Gastroesophageal sphincter (tissue), 3 donors: ENCODE measurements at regions not wholly inside any gene's neighbourhood (a gene's known extent, or its start where the extent isn't known, plus 50 kb on each side); places are given as distances from the start of the nearest gene placed in this dataset.

Source experiments
- EP300 ChIP-seq: sonication (generic); formaldehyde crosslinking; IDR thresholded peaks from one replicate; pipeline ENCODE4 v1.6.1; 2017; ENCODE audit warnings: antibody characterized with exemption, mild to moderate bottlenecking
- POLR2AphosphoS5 ChIP-seq: sonication (generic); formaldehyde crosslinking; IDR thresholded peaks from one replicate; pipeline ENCODE4 v1.6.1; 2017; ENCODE audit warnings: antibody characterized with exemption
- TF ChIP-seq, protein P1 (sequence below), 4 experiments: fragments of 200-600 bp in 2 of 4; fragments of 450-650 bp in 2 of 4; sonication (generic) in 1 of 4; IDR thresholded peaks; one replicate each; pipeline ENCODE4 v1.5.1; 2017 to 2019; ENCODE audit warnings: antibody characterized with exemption in 4 of 4, mild to moderate bottlenecking in 2 of 4, moderate library complexity in 2 of 4

DNA sequence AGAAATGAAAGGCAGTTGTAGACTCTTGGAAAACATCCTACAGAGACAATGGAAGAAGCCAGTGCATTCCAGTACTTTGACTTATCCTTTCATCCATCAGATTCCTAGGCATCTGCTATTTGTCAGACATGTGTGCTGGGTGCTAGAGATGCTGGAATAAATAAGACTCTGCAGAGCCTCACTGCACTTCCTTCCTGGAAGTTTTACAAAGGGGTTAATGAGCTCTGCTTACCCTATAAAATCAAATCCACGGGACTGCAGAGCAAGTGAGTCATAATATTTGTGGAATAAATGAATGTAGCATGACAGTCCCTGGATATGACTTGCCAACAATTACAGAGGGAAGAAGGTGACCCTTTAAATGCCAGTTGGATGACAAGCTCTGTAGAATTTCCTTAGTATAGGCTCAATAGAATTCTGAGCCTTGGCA is 52.7 kb upstream of the NPAS2 start:
- TF ChIP-seq EP300, result no peak
- TF ChIP-seq, protein P1, sequence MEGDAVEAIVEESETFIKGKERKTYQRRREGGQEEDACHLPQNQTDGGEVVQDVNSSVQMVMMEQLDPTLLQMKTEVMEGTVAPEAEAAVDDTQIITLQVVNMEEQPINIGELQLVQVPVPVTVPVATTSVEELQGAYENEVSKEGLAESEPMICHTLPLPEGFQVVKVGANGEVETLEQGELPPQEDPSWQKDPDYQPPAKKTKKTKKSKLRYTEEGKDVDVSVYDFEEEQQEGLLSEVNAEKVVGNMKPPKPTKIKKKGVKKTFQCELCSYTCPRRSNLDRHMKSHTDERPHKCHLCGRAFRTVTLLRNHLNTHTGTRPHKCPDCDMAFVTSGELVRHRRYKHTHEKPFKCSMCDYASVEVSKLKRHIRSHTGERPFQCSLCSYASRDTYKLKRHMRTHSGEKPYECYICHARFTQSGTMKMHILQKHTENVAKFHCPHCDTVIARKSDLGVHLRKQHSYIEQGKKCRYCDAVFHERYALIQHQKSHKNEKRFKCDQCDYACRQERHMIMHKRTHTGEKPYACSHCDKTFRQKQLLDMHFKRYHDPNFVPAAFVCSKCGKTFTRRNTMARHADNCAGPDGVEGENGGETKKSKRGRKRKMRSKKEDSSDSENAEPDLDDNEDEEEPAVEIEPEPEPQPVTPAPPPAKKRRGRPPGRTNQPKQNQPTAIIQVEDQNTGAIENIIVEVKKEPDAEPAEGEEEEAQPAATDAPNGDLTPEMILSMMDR (IDR thresholded peaks at IDR 0.05), result no peak
- TF ChIP-seq POLR2AphosphoS5, result peak; percentile 51
